WERI-Rb-1 (cell line): ENCODE measurements at regions not wholly inside any gene's neighbourhood (a gene's known extent, or its start where the extent isn't known, plus 50 kb on each side); places are given as distances from the start of the nearest gene placed in this dataset.

Experiments used
- DNase-seq: peaks from one replicate; pipeline ENCODE4 v3.0.0-alpha.2; 2020
- H3K27ac ChIP-seq: fragments of 250-450 bp; sonication (Bioruptor Pico); 2 replicates; pipeline ENCODE4 v1.5.1; 2020; ENCODE audit warnings: mild to moderate bottlenecking, moderate library complexity
- H3K27me3 ChIP-seq: fragments of 250-450 bp; sonication (Bioruptor Pico); 2 replicates; pipeline ENCODE4 v1.5.1; 2021; ENCODE audit warnings: mild to moderate bottlenecking, low read depth, moderate library complexity; ENCODE audit not compliant: insufficient read depth, severe bottlenecking
- H3K36me3 ChIP-seq: fragments of 250-450 bp; sonication (Bioruptor Pico); 2 replicates; pipeline ENCODE4 v1.5.1; 2020; ENCODE audit warnings: mild to moderate bottlenecking, moderate library complexity
- H3K4me3 ChIP-seq: 2 replicates; pipeline ENCODE4 v1.5.1; 2011; ENCODE audit warnings: low read depth, mild to moderate bottlenecking, control low read depth, low read length
- H3K9me3 ChIP-seq: fragments of 250-450 bp; sonication (Bioruptor Pico); 2 replicates; pipeline ENCODE4 v1.5.1; 2021; ENCODE audit warnings: mild to moderate bottlenecking, moderate library complexity; ENCODE audit not compliant: severe bottlenecking
- TF ChIP-seq, protein P1 (sequence below): IDR thresholded peaks from 2 replicates; pipeline ENCODE4 v1.5.1; 2011; ENCODE audit warnings: low read depth, mild to moderate bottlenecking, control low read depth, inconsistent platforms, low read length

GRCh38 chr6:74334722-74335121 lies 638.7 kb downstream of the CD109 start:
- Histone ChIP-seq H3K9me3 (no peaks in the 10 kb centered on the region), H3K36me3 (no peaks in the 10 kb centered on the region), H3K27me3 (peaks cover 13% of the 10 kb centered on the region), H3K4me3 (no peak overlapping the region), H3K27ac (no peak overlapping the region)
- no peak for DNase-seq
- TF ChIP-seq, protein P1, sequence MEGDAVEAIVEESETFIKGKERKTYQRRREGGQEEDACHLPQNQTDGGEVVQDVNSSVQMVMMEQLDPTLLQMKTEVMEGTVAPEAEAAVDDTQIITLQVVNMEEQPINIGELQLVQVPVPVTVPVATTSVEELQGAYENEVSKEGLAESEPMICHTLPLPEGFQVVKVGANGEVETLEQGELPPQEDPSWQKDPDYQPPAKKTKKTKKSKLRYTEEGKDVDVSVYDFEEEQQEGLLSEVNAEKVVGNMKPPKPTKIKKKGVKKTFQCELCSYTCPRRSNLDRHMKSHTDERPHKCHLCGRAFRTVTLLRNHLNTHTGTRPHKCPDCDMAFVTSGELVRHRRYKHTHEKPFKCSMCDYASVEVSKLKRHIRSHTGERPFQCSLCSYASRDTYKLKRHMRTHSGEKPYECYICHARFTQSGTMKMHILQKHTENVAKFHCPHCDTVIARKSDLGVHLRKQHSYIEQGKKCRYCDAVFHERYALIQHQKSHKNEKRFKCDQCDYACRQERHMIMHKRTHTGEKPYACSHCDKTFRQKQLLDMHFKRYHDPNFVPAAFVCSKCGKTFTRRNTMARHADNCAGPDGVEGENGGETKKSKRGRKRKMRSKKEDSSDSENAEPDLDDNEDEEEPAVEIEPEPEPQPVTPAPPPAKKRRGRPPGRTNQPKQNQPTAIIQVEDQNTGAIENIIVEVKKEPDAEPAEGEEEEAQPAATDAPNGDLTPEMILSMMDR: no peak

- DNase-seq: no peak
- no peaks in the 10 kb centered on the region for H3K9me3 ChIP-seq
- peaks cover 17% of the 10 kb centered on the region for H3K27me3 ChIP-seq
- no peak overlapping the region for H3K4me3 ChIP-seq
- no peaks in the 10 kb centered on the region for H3K36me3 ChIP-seq
- TF ChIP-seq, protein P1: no peak
- H3K27ac ChIP-seq: no peak overlapping the region
Observed at GRCh38 chr6:74333406-74333805, 637.4 kb downstream of the CD109 start.

- H3K4me3 ChIP-seq: no peak overlapping the region
- TF ChIP-seq, protein P1: no peak
- H3K27ac ChIP-seq: no peak overlapping the region
- no peaks in the 10 kb centered on the region for H3K36me3 ChIP-seq
- H3K27me3 ChIP-seq: peaks cover 33% of the 10 kb centered on the region
- DNase-seq: no peak
- no peaks in the 10 kb centered on the region for H3K9me3 ChIP-seq
Observed at GRCh38 chr6:74320715-74321114, 624.7 kb downstream of the CD109 start.

DNA sequence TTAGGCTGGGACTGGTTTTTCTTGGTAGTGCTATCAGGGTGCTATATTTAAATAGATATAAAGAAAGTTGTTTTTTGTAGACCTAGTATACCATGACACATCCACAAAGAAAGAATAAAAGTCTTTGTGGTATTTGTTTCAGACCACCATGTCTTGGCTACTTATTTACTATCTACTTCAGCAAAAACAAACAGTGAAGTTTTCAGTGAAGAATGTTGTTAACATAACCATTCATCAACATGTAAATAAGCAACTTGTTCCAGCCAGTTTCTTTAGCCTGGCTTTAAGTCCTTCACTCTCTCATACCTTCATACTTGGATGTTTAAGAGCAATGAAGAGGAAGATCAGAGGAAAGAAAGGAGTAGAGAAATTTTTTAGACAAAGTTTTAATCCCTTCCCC lies 624.1 kb downstream of the CD109 start:
- H3K4me3 ChIP-seq: no peak overlapping the region

GRCh38 chr6:74319292-74319691 lies 623.3 kb downstream of the CD109 start:
- Histone ChIP-seq H3K4me3 (no peak overlapping the region), H3K9me3 (no peaks in the 10 kb centered on the region), H3K27me3 (peaks cover 34% of the 10 kb centered on the region), H3K27ac (no peak overlapping the region), H3K36me3 (no peaks in the 10 kb centered on the region)
- TF ChIP-seq, protein P1: no peak
- no peak for DNase-seq

More for the DNA sequence above, 624.1 kb downstream of the CD109 start:
- TF ChIP-seq, protein P1: no peak
- DNase-seq: no peak
- Histone ChIP-seq H3K27ac (no peak overlapping the region), H3K9me3 (no peaks in the 10 kb centered on the region), H3K36me3 (no peaks in the 10 kb centered on the region), H3K27me3 (peaks cover 30% of the 10 kb centered on the region)

DNA sequence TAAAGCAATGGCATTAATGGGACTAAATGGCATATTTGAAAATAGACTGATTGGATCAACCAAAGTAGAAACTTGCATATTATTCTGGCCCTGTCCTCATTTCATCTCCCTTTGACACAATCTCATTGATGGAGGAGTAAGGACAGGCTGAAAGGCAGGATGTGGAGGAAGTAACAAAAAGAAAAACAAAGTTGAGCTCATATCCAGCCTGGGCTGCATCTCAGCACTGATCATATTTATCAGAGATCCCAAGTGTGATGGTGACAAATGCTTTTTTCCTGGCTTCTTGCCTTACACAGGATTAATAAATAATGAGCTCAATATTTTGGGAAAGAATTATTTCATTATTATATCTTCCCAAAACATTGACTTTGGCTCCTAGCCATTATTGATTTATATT lies 622.7 kb downstream of the CD109 start:
- Histone ChIP-seq H3K27ac (no peak overlapping the region), H3K9me3 (no peaks in the 10 kb centered on the region), H3K4me3 (no peak overlapping the region), H3K27me3 (peaks cover 34% of the 10 kb centered on the region), H3K36me3 (no peaks in the 10 kb centered on the region)
- TF ChIP-seq, protein P1: no peak
- no peak for DNase-seq
